Skeletal muscle satellite cell (primary cell): ENCODE measurements at regions not wholly inside any gene's neighbourhood (a gene's known extent, or its start where the extent isn't known, plus 50 kb on each side); places are given as distances from the start of the nearest gene placed in this dataset.
"Not testable (repeated sequence)": the region's sequence is repeated elsewhere in the genome, so short reads cannot be mapped to it uniquely, and the experiment has no call there.

Experiments used
- H3K27me3 ChIP-seq: 2 replicates; pipeline ENCODE4 v1.7.0; 2013; ENCODE audit warnings: low read length; ENCODE audit not compliant: control insufficient read depth, insufficient read depth
- H3K36me3 ChIP-seq: 2 replicates; pipeline ENCODE4 v1.7.0; 2013; ENCODE audit warnings: mild to moderate bottlenecking, control low read depth, low read length; ENCODE audit not compliant: insufficient read depth
- H3K4me1 ChIP-seq: 2 replicates; pipeline ENCODE4 v1.7.0; 2013; ENCODE audit warnings: low read length; ENCODE audit not compliant: control insufficient read depth, insufficient read depth
- H3K4me2 ChIP-seq: 2 replicates; pipeline ENCODE4 v1.7.0; 2013; ENCODE audit warnings: mild to moderate bottlenecking, low read length
- H3K4me3 ChIP-seq: 2 replicates; pipeline ENCODE4 v1.7.0; 2013; ENCODE audit warnings: low read length
- H3K9ac ChIP-seq: 2 replicates; pipeline ENCODE4 v1.7.0; 2013; ENCODE audit warnings: mild to moderate bottlenecking, low read depth, low read length, moderate library complexity
- H3K9me3 ChIP-seq: replicated peaks from 2 replicates; pipeline ENCODE4 v1.7.0; 2013; ENCODE audit warnings: mild to moderate bottlenecking, control low read depth, low read length

DNA sequence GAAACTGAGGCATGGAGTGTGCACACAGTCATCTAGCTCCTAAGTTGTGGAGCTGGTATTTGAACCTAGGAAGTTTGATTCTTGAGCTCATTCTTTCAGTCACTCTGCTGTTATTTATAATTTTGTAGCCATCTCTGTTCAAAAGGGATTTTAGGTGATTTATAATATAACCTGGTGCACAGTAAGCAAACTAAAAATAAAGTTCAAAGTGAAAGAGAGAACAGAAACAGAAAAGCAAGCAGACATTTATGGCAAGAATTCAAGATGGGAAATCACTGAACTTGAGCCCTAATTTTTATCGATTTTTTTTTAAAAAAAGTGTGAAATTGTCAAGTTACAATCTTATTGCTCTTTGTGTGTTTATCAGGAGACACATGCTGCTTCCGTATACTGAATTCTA lies 71.4 kb upstream of the SLC7A14 start:
- Histone ChIP-seq H3K4me1 (no peaks in the 10 kb centered on the region), H3K4me3 (no peak overlapping the region), H3K9ac (no peak overlapping the region), H3K27me3 (peaks cover 6% of the 10 kb centered on the region), H3K9me3 (no peaks in the 10 kb centered on the region), H3K36me3 (no peaks in the 10 kb centered on the region), H3K4me2 (no peak overlapping the region)

DNA sequence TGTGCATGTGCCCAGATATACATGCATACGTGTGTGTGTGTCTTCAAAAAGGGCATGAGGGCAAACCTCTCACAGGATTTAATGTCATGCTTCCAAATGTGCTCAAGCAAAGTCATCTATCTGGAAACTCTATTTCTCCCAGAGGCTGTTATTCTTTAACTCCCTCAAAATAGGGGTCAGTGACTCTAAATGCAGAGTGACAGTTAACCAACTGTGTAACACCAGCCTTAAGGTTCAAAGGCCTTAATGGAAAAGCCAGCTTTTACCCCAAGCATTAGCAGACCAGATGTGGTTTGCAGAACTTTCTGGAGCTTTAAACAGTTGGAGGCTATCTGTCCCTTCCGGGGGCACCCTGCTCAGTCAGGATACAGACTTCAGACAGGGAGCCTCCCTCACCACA lies 70.4 kb upstream of the SLC7A14 start:
- no peak overlapping the region for H3K4me3 ChIP-seq

DNA sequence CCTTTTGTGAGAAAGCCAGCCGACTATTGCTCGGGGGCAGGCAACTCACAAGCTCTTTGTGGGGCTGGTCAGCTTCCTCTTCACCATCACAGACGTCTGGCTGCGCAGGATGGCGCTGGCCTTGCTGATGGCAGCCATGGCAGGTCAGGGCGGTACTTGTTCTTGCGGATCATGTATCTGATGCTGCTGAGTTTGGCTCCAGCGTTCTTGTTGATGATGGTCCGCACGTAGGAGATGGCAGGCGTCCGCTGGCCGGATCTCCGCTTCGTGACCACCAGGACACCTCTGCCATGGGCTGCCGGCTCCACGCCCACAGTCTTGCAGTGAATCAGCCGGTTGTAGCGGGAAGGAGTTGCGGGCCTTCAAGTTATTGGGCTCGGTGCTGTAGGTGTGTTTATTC lies 67.9 kb upstream of the SLC7A14 start:
- H3K27me3 ChIP-seq, result peaks cover 6% of the 10 kb centered on the region
- no peaks in the 10 kb centered on the region for H3K36me3 ChIP-seq
- no peak overlapping the region for H3K9ac ChIP-seq
- no peak overlapping the region for H3K4me3 ChIP-seq
- no peaks in the 10 kb centered on the region for H3K9me3 ChIP-seq
- no peak overlapping the region for H3K4me2 ChIP-seq
- H3K4me1 ChIP-seq, result no peaks in the 10 kb centered on the region

More for the DNA sequence above, 70.4 kb upstream of the SLC7A14 start:
- H3K4me2 ChIP-seq, result no peak overlapping the region
- no peaks in the 10 kb centered on the region for H3K36me3 ChIP-seq
- no peak overlapping the region for H3K9ac ChIP-seq
- H3K9me3 ChIP-seq, result no peaks in the 10 kb centered on the region
- H3K27me3 ChIP-seq, result peaks cover 6% of the 10 kb centered on the region
- H3K4me1 ChIP-seq, result no peaks in the 10 kb centered on the region

DNA sequence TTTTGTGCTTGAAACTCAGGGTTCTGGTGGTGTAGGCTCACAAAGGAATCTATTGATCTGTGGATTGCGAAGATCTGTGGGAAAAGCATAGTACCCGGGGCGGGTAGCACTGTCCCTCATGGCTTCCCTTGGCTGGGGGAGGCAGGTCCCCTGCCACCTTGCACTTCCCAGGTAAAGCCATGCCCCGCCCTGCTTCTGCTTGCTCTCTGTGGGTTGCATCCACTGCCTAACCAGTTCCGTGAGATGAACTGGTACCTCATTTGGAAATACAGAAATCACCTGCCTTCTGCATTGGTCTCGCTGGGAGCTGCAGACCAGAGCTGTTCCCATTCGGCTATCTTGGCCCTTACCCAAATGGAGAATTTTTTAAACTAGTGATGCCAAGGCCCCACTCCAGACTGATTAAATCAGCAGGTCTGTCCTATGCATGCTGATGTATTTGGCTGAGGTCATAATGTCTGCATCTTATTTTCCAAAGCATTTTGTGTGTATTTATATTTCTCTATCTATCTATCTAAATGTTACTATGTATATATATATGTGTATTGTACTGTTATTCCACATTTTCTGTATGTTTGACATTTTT lies 65.5 kb upstream of the SLC7A14 start:
- Histone ChIP-seq H3K36me3 (no peaks in the 10 kb centered on the region), H3K4me1 (no peaks in the 10 kb centered on the region), H3K4me2 (no peak overlapping the region), H3K9me3 (no peaks in the 10 kb centered on the region), H3K27me3 (peaks cover 6% of the 10 kb centered on the region), H3K9ac (no peak overlapping the region), H3K4me3 (no peak overlapping the region)

DNA sequence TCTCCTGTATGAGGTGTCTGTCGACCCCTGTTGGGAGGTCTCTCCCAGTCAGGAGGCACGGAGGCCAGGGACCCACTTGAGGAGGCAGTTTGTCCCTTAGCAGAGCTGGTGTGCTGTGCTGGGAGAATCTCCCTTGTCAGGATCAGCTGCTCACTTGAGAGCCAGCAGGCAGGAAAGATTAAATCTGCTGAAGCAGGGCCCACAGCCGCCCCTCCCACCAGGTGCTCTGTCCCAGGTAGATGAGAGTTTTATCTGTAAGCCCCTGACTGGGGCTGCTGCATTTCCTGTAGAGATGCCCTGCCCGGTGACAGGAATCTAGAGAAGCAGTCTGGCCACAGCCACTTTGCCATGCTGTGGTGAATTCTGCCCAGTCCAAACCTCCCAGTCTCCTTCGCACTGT lies 64.7 kb upstream of the SLC7A14 start:
- not testable (repeated sequence) for H3K4me3 ChIP-seq, H3K4me1 ChIP-seq, H3K9ac ChIP-seq, H3K27me3 ChIP-seq, H3K4me2 ChIP-seq, H3K9me3 ChIP-seq, H3K36me3 ChIP-seq

DNA sequence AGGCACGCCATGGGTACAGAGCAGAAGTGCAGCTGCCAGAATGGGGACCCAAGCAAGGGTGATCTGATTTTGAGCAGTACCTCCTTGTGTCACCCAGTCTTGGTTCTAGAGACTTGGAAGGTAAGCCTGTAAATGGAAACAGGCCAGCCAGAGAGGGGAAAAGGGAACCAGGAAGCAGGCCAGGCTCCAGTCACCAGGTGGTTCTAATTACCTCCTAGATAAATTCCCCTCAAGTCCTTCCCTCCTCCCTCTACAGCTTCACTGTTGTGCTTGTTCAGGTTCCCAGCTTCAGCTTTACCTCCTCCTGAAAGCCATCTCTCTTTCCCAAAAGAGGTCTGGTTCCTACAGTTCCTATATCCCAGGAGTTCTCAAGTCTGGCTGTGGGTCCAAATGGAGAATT lies 58.8 kb upstream of the SLC7A14 start:
- H3K9me3 ChIP-seq, result no peaks in the 10 kb centered on the region
- H3K4me1 ChIP-seq, result no peaks in the 10 kb centered on the region
- no peaks in the 10 kb centered on the region for H3K36me3 ChIP-seq
- no peak overlapping the region for H3K4me2 ChIP-seq
- H3K4me3 ChIP-seq, result no peak overlapping the region
- no peak overlapping the region for H3K9ac ChIP-seq
- no peaks in the 10 kb centered on the region for H3K27me3 ChIP-seq

DNA sequence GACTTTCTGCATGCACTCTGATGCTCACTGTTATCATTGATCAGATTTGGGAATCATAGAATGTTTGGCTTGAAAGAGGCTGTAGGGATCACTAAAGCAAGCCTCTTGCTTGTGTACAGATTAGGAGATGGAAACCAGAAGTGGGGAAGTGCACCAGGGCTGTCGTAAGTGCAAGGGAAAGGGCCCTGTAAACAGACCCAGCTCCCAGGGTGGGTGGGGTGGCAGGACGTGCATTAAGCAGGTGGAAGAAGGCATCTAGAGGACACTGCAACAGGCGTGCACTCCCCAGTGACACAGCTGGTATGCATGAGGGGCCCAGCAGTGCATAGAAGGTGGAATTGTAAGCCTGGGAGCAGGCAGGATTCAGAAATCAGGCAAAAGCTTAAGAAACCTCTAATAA lies 58.0 kb upstream of the SLC7A14 start:
- Histone ChIP-seq H3K4me3 (no peak overlapping the region), H3K4me1 (no peaks in the 10 kb centered on the region), H3K27me3 (no peaks in the 10 kb centered on the region), H3K9me3 (no peaks in the 10 kb centered on the region), H3K4me2 (no peak overlapping the region), H3K36me3 (no peaks in the 10 kb centered on the region), H3K9ac (no peak overlapping the region)

DNA sequence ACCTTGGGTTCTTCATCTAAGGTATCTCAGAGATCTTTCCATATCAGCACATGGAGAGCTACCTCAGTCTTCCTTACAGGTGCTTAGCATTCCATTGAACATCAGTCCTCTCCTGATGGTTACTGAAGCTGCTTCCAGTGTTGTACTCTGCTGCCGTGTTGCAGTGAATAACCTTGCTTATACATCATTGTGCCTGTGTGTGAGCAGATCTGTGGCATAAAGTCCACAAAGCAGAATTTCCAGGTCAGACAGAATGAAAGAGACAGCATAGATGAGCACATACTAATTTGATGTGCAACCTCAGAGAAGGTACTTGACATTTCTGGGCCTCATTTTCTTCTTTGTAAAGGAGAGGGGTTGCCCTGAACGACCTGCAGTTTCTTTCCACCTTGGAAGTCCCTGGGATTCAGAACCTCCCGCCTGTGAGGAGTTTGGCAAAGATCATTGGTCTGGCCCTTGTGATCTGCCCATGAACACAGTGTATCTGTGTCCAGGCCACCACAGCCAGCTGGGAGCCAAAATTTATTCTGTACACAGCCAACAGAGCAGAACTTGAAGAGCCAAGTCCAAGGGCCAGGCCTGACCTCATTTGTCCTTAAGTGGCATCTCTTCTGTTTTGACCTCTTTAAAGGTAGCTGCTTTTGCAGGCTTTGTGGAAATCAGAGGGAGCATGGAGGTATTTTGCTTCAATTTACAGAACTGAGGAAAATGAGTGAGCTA lies 57.2 kb upstream of the SLC7A14 start:
- H3K4me1 ChIP-seq, result no peaks in the 10 kb centered on the region
- H3K4me2 ChIP-seq, result no peak overlapping the region
- H3K4me3 ChIP-seq, result no peak overlapping the region
- H3K9ac ChIP-seq, result no peak overlapping the region
- no peaks in the 10 kb centered on the region for H3K27me3 ChIP-seq
- no peaks in the 10 kb centered on the region for H3K36me3 ChIP-seq
- no peaks in the 10 kb centered on the region for H3K9me3 ChIP-seq

DNA sequence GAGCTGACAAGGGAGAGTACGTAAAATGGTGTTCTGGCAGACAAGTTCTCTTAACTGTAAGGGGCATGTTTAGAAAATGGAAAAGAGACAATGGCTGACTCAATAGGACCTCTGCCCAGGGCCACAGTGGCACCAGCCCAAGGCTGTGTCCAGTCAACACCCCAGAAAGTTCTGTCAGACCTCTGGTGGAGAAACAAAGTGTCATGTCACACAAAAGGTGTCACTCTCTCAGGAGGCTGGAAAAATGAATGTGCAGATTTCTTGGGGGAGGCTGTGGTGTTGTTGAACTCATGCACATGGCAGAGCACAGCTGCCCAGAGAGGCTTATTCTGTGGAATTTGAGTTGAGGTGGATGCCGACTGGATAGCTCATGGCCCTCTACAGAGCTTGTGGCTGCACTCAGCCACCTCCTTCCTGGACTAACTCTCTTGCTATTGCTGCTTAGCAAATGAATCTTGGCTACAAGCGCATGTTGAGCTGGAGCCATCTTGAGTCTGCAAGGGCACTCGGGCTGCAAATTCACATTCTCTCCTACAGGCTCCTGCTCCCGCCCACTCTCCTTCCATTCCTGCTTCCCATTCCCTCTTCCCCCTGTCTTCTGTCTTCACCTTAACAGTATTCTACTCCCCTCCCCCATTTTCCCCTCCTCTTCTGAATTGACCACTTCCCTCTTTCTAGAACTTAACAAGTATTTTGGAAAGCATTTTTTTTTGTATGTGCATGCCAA lies 55.8 kb upstream of the SLC7A14 start:
- H3K27me3 ChIP-seq, result no peaks in the 10 kb centered on the region
- no peak overlapping the region for H3K4me3 ChIP-seq
- H3K4me1 ChIP-seq, result no peaks in the 10 kb centered on the region
- no peak overlapping the region for H3K9ac ChIP-seq
- H3K36me3 ChIP-seq, result no peaks in the 10 kb centered on the region
- H3K9me3 ChIP-seq, result no peaks in the 10 kb centered on the region
- no peak overlapping the region for H3K4me2 ChIP-seq

DNA sequence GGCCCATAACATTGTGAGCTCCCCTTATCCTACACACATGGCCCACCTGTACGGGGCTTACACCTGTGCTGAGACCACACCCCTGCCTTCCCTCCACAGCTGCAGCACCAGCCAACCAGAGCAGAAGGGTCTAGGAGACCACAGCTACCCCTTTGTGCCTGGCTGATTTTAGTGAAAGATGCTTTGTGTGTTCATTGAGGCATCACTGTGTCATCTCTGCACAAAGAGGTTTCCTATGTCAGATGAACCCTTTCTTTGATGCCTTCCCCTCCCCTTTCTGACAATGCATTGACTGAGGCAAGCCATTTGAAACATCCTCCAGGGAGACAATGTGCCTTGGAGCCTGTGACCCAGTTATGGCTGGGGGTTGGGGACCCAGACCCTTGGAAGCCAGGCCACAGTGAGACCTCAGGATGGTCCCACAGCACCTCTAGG lies 54.9 kb upstream of the SLC7A14 start:
- Histone ChIP-seq H3K9me3 (no peaks in the 10 kb centered on the region), H3K4me3 (no peak overlapping the region), H3K4me2 (no peak overlapping the region), H3K4me1 (no peaks in the 10 kb centered on the region), H3K27me3 (no peaks in the 10 kb centered on the region), H3K36me3 (no peaks in the 10 kb centered on the region), H3K9ac (no peak overlapping the region)

DNA sequence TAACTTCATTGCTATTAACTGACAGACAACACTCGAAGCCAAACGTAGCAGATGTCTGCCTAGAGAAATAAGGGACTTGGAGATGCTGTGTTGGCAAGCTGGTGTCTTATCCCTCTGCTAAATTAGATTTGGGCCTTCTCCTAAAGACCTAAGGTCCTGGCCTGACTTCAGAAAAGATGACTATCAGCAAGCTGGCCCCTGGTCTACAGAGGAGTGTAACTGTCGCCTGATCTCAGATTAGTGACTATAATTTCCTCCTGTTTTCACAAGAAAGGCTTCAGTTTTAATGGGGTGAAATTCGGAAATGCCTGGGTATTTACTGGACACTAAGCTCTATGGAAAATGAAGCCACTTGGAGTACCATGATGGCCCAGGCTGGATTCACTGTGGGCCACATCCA lies 53.1 kb upstream of the SLC7A14 start:
- no peaks in the 10 kb centered on the region for H3K36me3 ChIP-seq
- H3K9ac ChIP-seq, result no peak overlapping the region
- H3K4me3 ChIP-seq, result no peak overlapping the region
- no peaks in the 10 kb centered on the region for H3K27me3 ChIP-seq
- H3K4me1 ChIP-seq, result no peaks in the 10 kb centered on the region
- H3K9me3 ChIP-seq, result no peaks in the 10 kb centered on the region
- H3K4me2 ChIP-seq, result no peak overlapping the region

DNA sequence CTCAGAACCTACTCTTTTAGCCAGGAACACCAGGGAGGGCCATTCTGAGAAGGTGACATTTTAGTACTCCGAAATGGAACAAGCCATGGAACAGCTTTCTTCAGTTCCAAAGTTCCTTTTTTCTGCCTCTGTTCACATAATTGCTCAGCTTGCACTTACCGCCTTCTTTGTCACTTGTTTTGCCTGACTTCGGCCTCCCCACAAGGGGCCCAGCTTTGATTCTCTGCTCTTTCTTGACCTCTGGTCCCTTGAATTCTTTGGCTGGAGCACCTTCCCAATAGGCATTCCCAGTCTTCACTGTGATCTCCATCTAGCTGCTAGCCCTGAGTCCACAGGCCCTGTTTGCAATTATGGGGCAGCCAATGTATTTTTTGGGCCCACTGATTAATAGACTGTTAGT lies 51.4 kb upstream of the SLC7A14 start:
- Histone ChIP-seq H3K4me3 (no peak overlapping the region), H3K36me3 (no peaks in the 10 kb centered on the region), H3K9ac (no peak overlapping the region), H3K4me2 (no peak overlapping the region), H3K9me3 (no peaks in the 10 kb centered on the region), H3K4me1 (no peaks in the 10 kb centered on the region), H3K27me3 (no peaks in the 10 kb centered on the region)
